Activated T-cell treated with anti-CD3 and anti-CD28 coated beads, Interleukin-2, amount 50 U/mL, for 72 hours (primary cell): ENCODE measurements at regions not wholly inside any gene's neighbourhood (a gene's known extent, or its start where the extent isn't known, plus 50 kb on each side); places are given as distances from the start of the nearest gene placed in this dataset.

ENCODE experiments used
- ATAC-seq, 2 donors: fragments of 150-1000 bp; cut with Tn5 transposase; replicated peaks in 1 of 2; 2 replicates each; pipeline ENCODE4 v1.10.0; 2021; ENCODE audit warnings: moderate library complexity in 2 of 2, mild to moderate bottlenecking in 1 of 2
- DNase-seq, 2 donors: peaks; one replicate each; pipeline ENCODE4 v3.0.0; 2021 to 2022; ENCODE audit warnings: mixed read lengths in 1 of 2
- H3K27ac Mint-ChIP-seq: one replicate; pipeline ENCODE4 v1.8.0; 2022; ENCODE audit warnings: mild to moderate bottlenecking, moderate library complexity, mixed read lengths
- H3K27me3 Mint-ChIP-seq: one replicate; pipeline ENCODE4 v1.8.0; 2022; ENCODE audit warnings: low read depth, mixed read lengths
- H3K36me3 Mint-ChIP-seq, 2 donors: one replicate each; pipeline ENCODE4 v1.8.0; 2022; ENCODE audit warnings: mixed read lengths in 2 of 2, mild to moderate bottlenecking in 1 of 2; ENCODE audit not compliant: insufficient read depth in 2 of 2
- H3K4me1 Mint-ChIP-seq: one replicate; pipeline ENCODE4 v1.8.0; 2022; ENCODE audit warnings: low read depth, mixed read lengths
- H3K4me3 Mint-ChIP-seq, 2 donors: one replicate each; pipeline ENCODE4 v1.8.0; 2022; ENCODE audit warnings: mild to moderate bottlenecking in 2 of 2, mixed read lengths in 2 of 2, moderate library complexity in 2 of 2
- H3K9me3 Mint-ChIP-seq, 2 donors: one replicate each; pipeline ENCODE4 v1.8.0; 2022; ENCODE audit warnings: mixed read lengths in 2 of 2

- peaks cover 0 to 1% of the 10 kb centered on the region in 2 donors for H3K36me3 Mint-ChIP-seq
- H3K4me1 Mint-ChIP-seq: peaks cover 7% of the 10 kb centered on the region
- H3K9me3 Mint-ChIP-seq: no peaks in the 10 kb centered on the region
- DNase-seq (no peak), ATAC-seq (peak; percentile 25 to 47)
- no peak overlapping the region for H3K27ac Mint-ChIP-seq
- no peaks in the 10 kb centered on the region for H3K27me3 Mint-ChIP-seq
- no peak overlapping the region for H3K4me3 Mint-ChIP-seq
Measured at GRCh38 chr17:56648321-56648720, 54.8 kb downstream of the NOG start.

- Mint-ChIP-seq H3K4me1 (peaks cover 12% of the 10 kb centered on the region), H3K27ac (no peak overlapping the region), H3K36me3 (peaks cover 0 to 1% of the 10 kb centered on the region in 2 donors), H3K9me3 (no peaks in the 10 kb centered on the region), H3K4me3 (no peak overlapping the region), H3K27me3 (no peaks in the 10 kb centered on the region)
- DNase-seq (no peak), ATAC-seq (no peak)
Measured at GRCh38 chr17:56648806-56649205, 55.3 kb downstream of the NOG start.

GRCh38 chr17:56652628-56653027 is 59.1 kb downstream of the NOG start:
- Mint-ChIP-seq H3K4me3 (no peak overlapping the region), H3K27me3 (no peaks in the 10 kb centered on the region), H3K9me3 (no peaks in the 10 kb centered on the region), H3K27ac (no peak overlapping the region), H3K36me3 (peaks cover 0 to 1% of the 10 kb centered on the region in 2 donors), H3K4me1 (peaks cover 14% of the 10 kb centered on the region)
- no peak for DNase-seq
- ATAC-seq: no peak

- H3K27ac Mint-ChIP-seq: peak overlapping the region; percentile 29
- ATAC-seq (peak; percentile 88 to 99), DNase-seq (peak; percentile 66 to 68)
- peaks cover 0 to 1% of the 10 kb centered on the region in 2 donors for H3K36me3 Mint-ChIP-seq
- no peaks in the 10 kb centered on the region for H3K27me3 Mint-ChIP-seq
- H3K4me1 Mint-ChIP-seq: peaks cover 9% of the 10 kb centered on the region
- no peaks in the 10 kb centered on the region for H3K9me3 Mint-ChIP-seq
- no peak overlapping the region for H3K4me3 Mint-ChIP-seq
Measured at GRCh38 chr17:56653877-56654276, 60.4 kb downstream of the NOG start.

- H3K4me3 Mint-ChIP-seq: no peak overlapping the region
- no peak for DNase-seq
- ATAC-seq: no peak
- H3K4me1 Mint-ChIP-seq: peaks cover 9% of the 10 kb centered on the region
- H3K27me3 Mint-ChIP-seq: no peaks in the 10 kb centered on the region
- no peak overlapping the region for H3K27ac Mint-ChIP-seq
- no peaks in the 10 kb centered on the region for H3K9me3 Mint-ChIP-seq
- H3K36me3 Mint-ChIP-seq: peaks cover 0 to 1% of the 10 kb centered on the region in 2 donors
Measured at GRCh38 chr17:56656701-56657327, 63.3 kb downstream of the NOG start.

- Mint-ChIP-seq H3K4me3 (no peak overlapping the region), H3K9me3 (no peaks in the 10 kb centered on the region), H3K27ac (no peak overlapping the region), H3K4me1 (peaks cover 4% of the 10 kb centered on the region), H3K27me3 (peaks cover 6% of the 10 kb centered on the region), H3K36me3 (no peaks in the 10 kb centered on the region)
- ATAC-seq (peak; percentile 44 to 47), DNase-seq (no peak)
Measured at GRCh38 chr17:56658648-56659047, 65.1 kb downstream of the NOG start.

- Mint-ChIP-seq H3K4me1 (no peaks in the 10 kb centered on the region), H3K27ac (no peak overlapping the region), H3K4me3 (no peak overlapping the region), H3K27me3 (peaks cover 6% of the 10 kb centered on the region), H3K9me3 (no peaks in the 10 kb centered on the region), H3K36me3 (no peaks in the 10 kb centered on the region)
- DNase-seq (no peak), ATAC-seq (no peak)
Measured at GRCh38 chr17:56659622-56660021, 66.1 kb downstream of the NOG start.

GRCh38 chr17:56661906-56662305 is 68.4 kb downstream of the NOG start:
- peaks cover 15% of the 10 kb centered on the region for H3K27me3 Mint-ChIP-seq
- no peak overlapping the region for H3K4me3 Mint-ChIP-seq
- no peaks in the 10 kb centered on the region for H3K36me3 Mint-ChIP-seq
- no peaks in the 10 kb centered on the region for H3K4me1 Mint-ChIP-seq
- DNase-seq (no peak), ATAC-seq (no peak)
- no peaks in the 10 kb centered on the region for H3K9me3 Mint-ChIP-seq
- H3K27ac Mint-ChIP-seq: no peak overlapping the region

- no peak for ATAC-seq
- DNase-seq: no peak
- H3K36me3 Mint-ChIP-seq: no peaks in the 10 kb centered on the region
- no peaks in the 10 kb centered on the region for H3K4me1 Mint-ChIP-seq
- H3K27me3 Mint-ChIP-seq: peaks cover 24% of the 10 kb centered on the region
- no peaks in the 10 kb centered on the region for H3K9me3 Mint-ChIP-seq
- no peak overlapping the region for H3K4me3 Mint-ChIP-seq
- H3K27ac Mint-ChIP-seq: no peak overlapping the region
Measured at GRCh38 chr17:56665864-56666263, 72.4 kb downstream of the NOG start.

GRCh38 chr17:56667925-56668458 is 74.5 kb downstream of the NOG start:
- Mint-ChIP-seq H3K4me1 (no peaks in the 10 kb centered on the region), H3K9me3 (no peaks in the 10 kb centered on the region), H3K4me3 (no peak overlapping the region), H3K27ac (no peak overlapping the region), H3K36me3 (no peaks in the 10 kb centered on the region), H3K27me3 (peaks cover 29% of the 10 kb centered on the region)
- ATAC-seq: no peak
- DNase-seq: no peak

- Mint-ChIP-seq H3K36me3 (no peaks in the 10 kb centered on the region), H3K27ac (no peak overlapping the region), H3K4me1 (peaks cover 14% of the 10 kb centered on the region), H3K4me3 (no peak overlapping the region), H3K27me3 (peaks cover 49% of the 10 kb centered on the region), H3K9me3 (no peaks in the 10 kb centered on the region)
- ATAC-seq (no peak), DNase-seq (no peak)
Measured at GRCh38 chr17:56672195-56672594, 78.7 kb downstream of the NOG start.

- Mint-ChIP-seq H3K27me3 (peaks cover 48% of the 10 kb centered on the region), H3K9me3 (no peaks in the 10 kb centered on the region), H3K4me1 (peaks cover 30% of the 10 kb centered on the region), H3K27ac (no peak overlapping the region), H3K4me3 (no peak overlapping the region), H3K36me3 (no peaks in the 10 kb centered on the region)
- DNase-seq: no peak
- no peak for ATAC-seq
Measured at GRCh38 chr17:56674401-56674925, 81.0 kb downstream of the NOG start.

GRCh38 chr17:56675876-56676660 is 82.6 kb downstream of the NOG start:
- ATAC-seq (peak; percentile 53 to 67), DNase-seq (peak in 1 of 2 donors; percentile 8)
- Mint-ChIP-seq H3K27ac (no peak overlapping the region), H3K4me3 (no peak overlapping the region), H3K27me3 (peaks cover 48% of the 10 kb centered on the region), H3K4me1 (peaks cover 35% of the 10 kb centered on the region), H3K9me3 (no peaks in the 10 kb centered on the region), H3K36me3 (no peaks in the 10 kb centered on the region)
